SH-SY5Y (cell line): ENCODE measurements at regions not wholly inside any gene's neighbourhood (a gene's known extent, or its start where the extent isn't known, plus 50 kb on each side); places are given as distances from the start of the nearest gene placed in this dataset.

Experiments
- GATA2 ChIP-seq: IDR thresholded peaks from 2 replicates; pipeline ENCODE4 v1.6.1; 2011; ENCODE audit warnings: mild to moderate bottlenecking, low read depth, low read length
- GATA3 ChIP-seq: IDR thresholded peaks from 2 replicates; pipeline ENCODE4 v1.6.1; 2011; ENCODE audit warnings: low read depth, mild to moderate bottlenecking, low read length, moderate library complexity

GRCh38 chr5:143733665-143734455, 78.1 kb upstream of the HMHB1 start:
- TF ChIP-seq GATA2, result no peak
- TF ChIP-seq GATA3, result no peak
